Natural killer cell (primary cell): ENCODE measurements at regions not wholly inside any gene's neighbourhood (a gene's known extent, or its start where the extent isn't known, plus 50 kb on each side); places are given as distances from the start of the nearest gene placed in this dataset.
A peak's percentile ranks its signal among the peaks of the same experiment; 100 is the strongest.

Source experiments
- ATAC-seq, 3 donors: fragments of 150-1000 bp in 2 of 3; fragments of 200-7000 bp in 1 of 3; cut with Tn5 transposase; 1 replicate in 1 of 3; 2 replicates in 2 of 3; pipeline ENCODE4 v1.10.0; 2021; ENCODE audit warnings: mild to moderate bottlenecking in 2 of 3, moderate library complexity in 2 of 3
- DNase-seq, 2 donors: peaks; one replicate each; pipeline versions ENCODE4 v3.0.0 to v3.0.0-alpha.2; 2013 to 2021; ENCODE audit warnings: mixed read lengths in 1 of 2
- H3K27ac ChIP-seq: one replicate; pipeline ENCODE4 v1.5.1; 2013; ENCODE audit warnings: mild to moderate bottlenecking, low read length
- H3K27me3 ChIP-seq: one replicate; pipeline ENCODE4 v1.6.1; 2013; ENCODE audit warnings: low read length; ENCODE audit not compliant: control insufficient read depth, insufficient read depth
- H3K36me3 ChIP-seq: one replicate; pipeline ENCODE4 v1.6.1; 2013; ENCODE audit warnings: low read length; ENCODE audit not compliant: control insufficient read depth, insufficient read depth
- H3K4me1 ChIP-seq: one replicate; pipeline ENCODE4 v1.6.1; 2013; ENCODE audit warnings: low read length; ENCODE audit not compliant: control insufficient read depth, insufficient read depth
- H3K4me3 ChIP-seq: one replicate; pipeline ENCODE4 v1.5.1; 2013; ENCODE audit warnings: low read length
- H3K9me3 ChIP-seq: one replicate; pipeline ENCODE4 v1.6.1; 2013; ENCODE audit warnings: low read length; ENCODE audit not compliant: control insufficient read depth, insufficient read depth
- H3K27ac Mint-ChIP-seq, 2 donors: one replicate each; pipeline ENCODE4 v1.8.0; 2022; ENCODE audit warnings: mild to moderate bottlenecking in 2 of 2, mixed read lengths in 2 of 2, moderate library complexity in 1 of 2
- H3K27me3 Mint-ChIP-seq, 2 donors: one replicate each; pipeline ENCODE4 v1.8.0; 2022; ENCODE audit warnings: low read depth in 2 of 2, mixed read lengths in 2 of 2
- H3K36me3 Mint-ChIP-seq: one replicate; pipeline ENCODE4 v1.8.0; 2022; ENCODE audit warnings: mixed read lengths
- H3K4me1 Mint-ChIP-seq, 2 donors: one replicate each; pipeline ENCODE4 v1.8.0; 2022; ENCODE audit warnings: mixed read lengths in 2 of 2
- H3K4me3 Mint-ChIP-seq: one replicate; pipeline ENCODE4 v1.8.0; 2022; ENCODE audit warnings: mild to moderate bottlenecking, moderate library complexity, mixed read lengths
- H3K9me3 Mint-ChIP-seq, 2 donors: one replicate each; pipeline ENCODE4 v1.8.0; 2022; ENCODE audit warnings: mixed read lengths in 2 of 2
- WGBS: methylation state at CpG from one replicate; pipeline ENCODE4 v1.1.7; 2013; ENCODE audit warnings: missing lambda C conversion rate; ENCODE audit not compliant: insufficient coverage; 5-methylcytosine and 5-hydroxymethylcytosine counted together
- intact Hi-C: fragments of 100-400 bp; cut with micrococcal nuclease; formaldehyde crosslinking; loops from one replicate; pipeline ENCODE4 v1.14.2; 2022
- TF ChIP-seq, protein P1 (sequence below): fragments of 200-600 bp; IDR thresholded peaks from one replicate; pipeline ENCODE4 v1.8.0; 2022; ENCODE audit warnings: antibody characterized with exemption

DNA sequence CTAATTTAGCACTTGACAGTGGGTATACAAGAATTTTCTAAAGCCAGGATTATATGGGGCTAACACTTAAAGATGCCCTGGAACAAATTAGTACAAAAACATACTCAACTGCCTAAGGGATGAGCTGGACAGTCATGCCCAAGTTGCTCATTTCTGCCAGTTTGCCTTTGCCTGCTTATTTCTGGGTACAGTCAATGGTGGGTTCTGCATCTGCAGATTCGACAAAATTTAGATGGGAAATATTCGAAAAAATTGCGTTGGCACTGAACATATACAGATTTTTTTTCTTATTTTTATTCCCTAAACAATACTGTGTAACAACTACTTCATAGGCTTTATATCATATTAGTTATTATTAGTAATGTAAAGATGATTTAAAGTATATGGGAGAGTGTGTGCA lies 591.9 kb downstream of the EPM2A start:
- Histone ChIP-seq H3K27me3 (no peaks in the 10 kb centered on the region), H3K9me3 (no peaks in the 10 kb centered on the region), H3K36me3 (no peaks in the 10 kb centered on the region), H3K27ac (no peak overlapping the region), H3K4me1 (no peaks in the 10 kb centered on the region), H3K4me3 (no peak overlapping the region)
- TF ChIP-seq, protein P1, sequence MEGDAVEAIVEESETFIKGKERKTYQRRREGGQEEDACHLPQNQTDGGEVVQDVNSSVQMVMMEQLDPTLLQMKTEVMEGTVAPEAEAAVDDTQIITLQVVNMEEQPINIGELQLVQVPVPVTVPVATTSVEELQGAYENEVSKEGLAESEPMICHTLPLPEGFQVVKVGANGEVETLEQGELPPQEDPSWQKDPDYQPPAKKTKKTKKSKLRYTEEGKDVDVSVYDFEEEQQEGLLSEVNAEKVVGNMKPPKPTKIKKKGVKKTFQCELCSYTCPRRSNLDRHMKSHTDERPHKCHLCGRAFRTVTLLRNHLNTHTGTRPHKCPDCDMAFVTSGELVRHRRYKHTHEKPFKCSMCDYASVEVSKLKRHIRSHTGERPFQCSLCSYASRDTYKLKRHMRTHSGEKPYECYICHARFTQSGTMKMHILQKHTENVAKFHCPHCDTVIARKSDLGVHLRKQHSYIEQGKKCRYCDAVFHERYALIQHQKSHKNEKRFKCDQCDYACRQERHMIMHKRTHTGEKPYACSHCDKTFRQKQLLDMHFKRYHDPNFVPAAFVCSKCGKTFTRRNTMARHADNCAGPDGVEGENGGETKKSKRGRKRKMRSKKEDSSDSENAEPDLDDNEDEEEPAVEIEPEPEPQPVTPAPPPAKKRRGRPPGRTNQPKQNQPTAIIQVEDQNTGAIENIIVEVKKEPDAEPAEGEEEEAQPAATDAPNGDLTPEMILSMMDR, result no peak
- Mint-ChIP-seq H3K4me3 (no peak overlapping the region), H3K27me3 (peaks cover 0 to 5% of the 10 kb centered on the region in 2 donors), H3K9me3 (no peaks in the 10 kb centered on the region), H3K27ac (no peak overlapping the region), H3K36me3 (no peaks in the 10 kb centered on the region), H3K4me1 (no peaks in the 10 kb centered on the region)
- intact Hi-C loops, result no loop called here
- ATAC-seq, result no peak
- 100% methylated on average over 2 of the region's 3 CpGs for WGBS
- no peak for DNase-seq

DNA sequence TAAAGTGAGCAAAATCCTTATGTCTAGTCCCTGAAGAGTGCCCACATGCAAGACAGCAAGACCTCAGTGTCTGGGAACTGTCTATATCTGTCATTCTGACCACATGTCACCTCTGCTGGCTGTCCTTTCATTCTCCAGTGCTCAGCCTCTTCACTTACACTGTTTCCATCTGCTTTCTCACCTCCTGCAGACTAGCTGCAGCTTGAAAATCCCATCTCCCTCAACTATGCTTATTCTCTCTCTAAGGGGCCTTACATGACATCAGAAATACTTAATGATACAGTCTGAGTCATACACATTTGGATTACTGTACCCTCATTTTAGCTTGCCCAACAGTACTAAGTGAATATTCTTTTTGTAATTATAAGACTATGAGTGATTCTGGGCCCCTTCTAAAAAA lies 587.8 kb downstream of the EPM2A start:
- Mint-ChIP-seq H3K27me3 (peaks cover 0 to 5% of the 10 kb centered on the region in 2 donors), H3K4me3 (no peak overlapping the region), H3K36me3 (no peaks in the 10 kb centered on the region), H3K4me1 (no peaks in the 10 kb centered on the region), H3K27ac (no peak overlapping the region), H3K9me3 (no peaks in the 10 kb centered on the region)
- TF ChIP-seq, protein P1, result no peak
- DNase-seq (no peak), ATAC-seq (no peak)
- H3K9me3 ChIP-seq, result no peaks in the 10 kb centered on the region
- H3K4me1 ChIP-seq, result no peaks in the 10 kb centered on the region
- H3K4me3 ChIP-seq, result no peak overlapping the region
- no peaks in the 10 kb centered on the region for H3K36me3 ChIP-seq
- intact Hi-C loops, result no loop called here
- no peaks in the 10 kb centered on the region for H3K27me3 ChIP-seq
- H3K27ac ChIP-seq, result no peak overlapping the region

GRCh38 chr6:145147981-145148749 lies 587.2 kb downstream of the EPM2A start:
- ATAC-seq, result no peak
- Mint-ChIP-seq H3K4me1 (no peaks in the 10 kb centered on the region), H3K27ac (no peak overlapping the region), H3K36me3 (no peaks in the 10 kb centered on the region), H3K27me3 (peaks cover 0 to 5% of the 10 kb centered on the region in 2 donors), H3K4me3 (no peak overlapping the region), H3K9me3 (no peaks in the 10 kb centered on the region)
- H3K4me1 ChIP-seq, result no peaks in the 10 kb centered on the region
- H3K27ac ChIP-seq, result no peak overlapping the region
- WGBS, result 50% methylated on average over 3 of the region's 3 CpGs
- no peaks in the 10 kb centered on the region for H3K27me3 ChIP-seq
- TF ChIP-seq, protein P1, result no peak
- H3K36me3 ChIP-seq, result no peaks in the 10 kb centered on the region
- DNase-seq, result peak in 1 of 2 donors; percentile 2
- no peaks in the 10 kb centered on the region for H3K9me3 ChIP-seq
- intact Hi-C loops, result no loop called here
- H3K4me3 ChIP-seq, result no peak overlapping the region

- Histone ChIP-seq H3K36me3 (no peaks in the 10 kb centered on the region), H3K4me3 (no peak overlapping the region), H3K27me3 (no peaks in the 10 kb centered on the region), H3K9me3 (no peaks in the 10 kb centered on the region), H3K4me1 (no peaks in the 10 kb centered on the region), H3K27ac (no peak overlapping the region)
- H3K4me3 Mint-ChIP-seq, result no peak overlapping the region
- peaks cover 0 to 5% of the 10 kb centered on the region in 2 donors for H3K27me3 Mint-ChIP-seq
- H3K36me3 Mint-ChIP-seq, result no peaks in the 10 kb centered on the region
- 100% methylated on average over 2 of the region's 2 CpGs for WGBS
- no peaks in the 10 kb centered on the region for H3K9me3 Mint-ChIP-seq
- intact Hi-C loops, result no loop called here
- TF ChIP-seq, protein P1, result no peak
- DNase-seq (no peak), ATAC-seq (no peak)
- no peak overlapping the region for H3K27ac Mint-ChIP-seq
- H3K4me1 Mint-ChIP-seq, result no peaks in the 10 kb centered on the region
Measured at GRCh38 chr6:145148776-145149175, 586.5 kb downstream of the EPM2A start.
